ENCODE measurements at regions not wholly inside any gene's neighbourhood (a gene's known extent, or its start where the extent isn't known, plus 50 kb on each side); places are given as distances from the start of the nearest gene placed in this dataset.

DNA sequence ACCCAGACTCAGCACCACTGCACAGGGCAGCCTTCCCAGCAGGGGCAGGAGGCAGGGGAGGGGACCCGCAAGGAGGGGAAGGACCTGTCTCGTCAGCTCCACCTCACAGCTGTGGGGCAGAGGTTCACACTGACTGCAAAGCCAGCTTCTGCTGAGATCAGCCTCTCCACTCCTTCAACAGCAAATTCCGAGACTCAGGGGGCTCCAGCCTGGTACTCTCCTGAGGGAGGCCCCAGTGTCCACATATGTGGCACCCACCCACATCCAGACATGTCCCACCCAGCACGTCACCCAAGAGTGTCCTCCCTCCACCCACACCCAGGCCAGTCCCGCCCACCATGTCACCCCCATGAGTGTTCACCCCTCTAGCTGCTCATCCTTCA lies 329.5 kb downstream of the NPHP4 start:
- no peak overlapping the region for H3K4me3 ChIP-seq
- intact Hi-C loops (cut with DNase I) = no loop called here
- H3K9me3 ChIP-seq = peaks cover 0 to 3% (median 0%) of the 10 kb centered on the region in 11 donors
- H3K36me3 ChIP-seq = no peaks in the 10 kb centered on the region
- no peak for ATAC-seq
- WGBS, 2 donors = 81 to 84% methylated on average over 5 of the region's 5 CpGs
- no peak for DNase-seq
- H3K27me3 ChIP-seq = peaks cover 0 to 20% (median 0%) of the 10 kb centered on the region in 7 donors
- peaks cover 0 to 15% (median 5%) of the 10 kb centered on the region in 9 donors for H3K4me1 ChIP-seq
- TF ChIP-seq CTCF (IDR thresholded peaks at IDR 0.05) = no peak
- no peak overlapping the region for H3K27ac ChIP-seq

- H3K4me1 ChIP-seq = peaks cover 0 to 15% (median 5%) of the 10 kb centered on the region in 9 donors
- 80 to 85% methylated on average over 9 of the region's 9 CpGs for WGBS, 2 donors
- no peak for DNase-seq
- H3K27me3 ChIP-seq = peaks cover 0 to 20% (median 0%) of the 10 kb centered on the region in 7 donors
- H3K36me3 ChIP-seq = no peaks in the 10 kb centered on the region
- ATAC-seq = no peak
- no peak overlapping the region for H3K4me3 ChIP-seq
- peaks cover 0 to 3% (median 0%) of the 10 kb centered on the region in 11 donors for H3K9me3 ChIP-seq
- intact Hi-C loops (cut with DNase I) = no loop called here
- H3K27ac ChIP-seq = no peak overlapping the region
- TF ChIP-seq CTCF (IDR thresholded peaks at IDR 0.05) = no peak
These were observed 330.0 kb downstream of the NPHP4 start for GRCh38 chr1:5662086-5662743.

DNA sequence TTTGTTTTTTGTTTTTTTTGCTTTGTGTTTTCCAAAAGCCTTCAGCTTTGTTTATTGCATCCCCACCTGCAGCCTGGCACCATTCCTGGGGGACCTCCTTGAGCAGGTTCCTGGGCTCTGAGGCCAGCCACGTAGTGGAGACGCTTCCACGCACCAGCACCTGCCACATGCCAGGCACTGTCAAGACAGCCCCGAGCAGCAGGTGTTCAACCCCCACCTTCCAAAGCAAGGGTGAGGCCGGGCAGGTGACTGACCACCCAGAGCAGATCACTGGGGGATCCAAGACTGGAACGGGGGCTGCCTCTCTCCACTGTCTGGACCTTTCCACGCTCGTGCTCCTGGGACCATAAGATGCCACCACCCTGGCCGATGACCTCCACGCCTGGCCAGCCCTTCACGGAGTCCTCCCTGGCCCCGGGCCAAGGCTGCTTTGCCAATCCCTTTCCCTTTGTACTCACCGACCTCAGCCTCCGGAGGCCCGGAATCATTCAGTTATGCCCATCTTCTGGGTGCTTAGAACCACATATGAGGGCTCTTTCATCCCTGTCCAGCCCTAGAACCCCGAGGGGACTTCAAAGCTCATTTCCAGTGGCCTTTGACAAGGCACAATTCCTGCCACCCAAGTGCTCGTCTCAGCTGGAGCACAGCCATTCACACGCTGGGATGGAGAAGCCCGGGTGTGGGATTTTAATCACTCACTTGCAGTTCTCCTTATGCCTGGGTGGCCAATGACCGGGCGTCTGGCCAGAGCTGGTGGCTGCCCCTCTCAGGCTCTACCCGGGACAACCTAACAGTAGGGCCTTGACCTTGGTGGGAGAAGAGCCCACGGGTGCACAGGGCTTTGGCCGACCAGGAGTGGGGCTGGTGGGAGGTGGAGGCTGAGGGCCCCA lies 330.8 kb downstream of the NPHP4 start:
- intact Hi-C loops (cut with DNase I) = loop anchor here in 1 of 10 donors (2.0 kb wide), 1 partner anchor 63 kb away; no protein-coding TSS in a partner anchor
- 75 to 85% methylated on average over 24 of the region's 24 CpGs for WGBS, 2 donors
- Histone ChIP-seq H3K27me3 (peaks cover 0 to 20% (median 0%) of the 10 kb centered on the region in 7 donors), H3K36me3 (no peaks in the 10 kb centered on the region), H3K4me3 (no peak overlapping the region), H3K9me3 (peaks cover 0 to 3% (median 0%) of the 10 kb centered on the region in 11 donors), H3K27ac (peak overlapping the region in 2 of 10 donors; percentile 45 to 59), H3K4me1 (peaks cover 0 to 15% (median 5%) of the 10 kb centered on the region in 9 donors)
- DNase-seq = peak in 1 of 2 donors; percentile 42
- no peak for TF ChIP-seq CTCF (IDR thresholded peaks at IDR 0.05)
- ATAC-seq = peak in 3 of 8 donors; percentile 5 to 32 (median 25)

All from heart right ventricle (tissue), 16 donors.